ENCODE measurements at regions not wholly inside any gene's neighbourhood (a gene's known extent, or its start where the extent isn't known, plus 50 kb on each side); places are given as distances from the start of the nearest gene placed in this dataset.

DNA sequence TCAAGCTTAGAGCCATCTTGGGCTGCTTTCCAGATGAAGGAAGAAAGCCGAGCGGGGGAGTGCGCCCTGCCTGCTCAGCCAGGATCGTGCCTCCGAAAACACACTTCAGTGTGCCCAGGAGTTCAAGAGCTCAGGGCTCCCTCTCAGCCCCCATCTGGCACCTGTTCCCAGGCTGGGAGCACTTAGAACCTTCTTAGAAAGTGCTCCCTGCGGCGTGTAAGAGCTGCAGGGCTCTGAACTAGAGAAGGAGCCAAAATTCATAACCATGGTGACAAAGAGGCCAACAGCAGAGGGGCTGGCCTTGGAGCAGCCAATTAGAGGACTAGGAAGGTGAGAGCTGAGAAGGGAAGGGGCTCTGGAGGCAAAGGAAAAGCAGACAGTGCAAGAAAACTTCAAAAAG, 59.0 kb upstream of the TNRC6C start:
- DNase-seq, result peak; percentile 54

GRCh38 chr17:77901481-77901880, 57.0 kb upstream of the TNRC6C start:
- DNase-seq, result no peak

- DNase-seq, result no peak
Measured at GRCh38 chr17:77905266-77905665, 53.2 kb upstream of the TNRC6C start.

GRCh38 chr17:77905766-77906165, 52.7 kb upstream of the TNRC6C start:
- no peak for DNase-seq

GRCh38 chr17:77906377-77906871, 52.1 kb upstream of the TNRC6C start:
- peak; percentile 35 for DNase-seq

- no peak for DNase-seq
Measured at GRCh38 chr17:77907497-77908461, 50.7 kb upstream of the TNRC6C start.

GRCh38 chr17:77908501-77908900, 50.0 kb upstream of the TNRC6C start:
- no peak for DNase-seq
